Pulmonary artery endothelial cell (primary cell): ENCODE measurements at regions not wholly inside any gene's neighbourhood (a gene's known extent, or its start where the extent isn't known, plus 50 kb on each side); places are given as distances from the start of the nearest gene placed in this dataset.

ENCODE experiments used
- DNase-seq: peaks from one replicate; pipeline ENCODE4 v3.0.0-alpha.2; 2011; ENCODE audit warnings: low read depth, low spot score

- no peak for DNase-seq
Measured at GRCh38 chr1:82614090-82614489, 813.4 kb downstream of the ADGRL2 start.

- no peak for DNase-seq
Measured at GRCh38 chr1:82612986-82613385, 812.3 kb downstream of the ADGRL2 start.

GRCh38 chr1:82606546-82606945 lies 805.8 kb downstream of the ADGRL2 start:
- no peak for DNase-seq

GRCh38 chr1:82604524-82604923 lies 803.8 kb downstream of the ADGRL2 start:
- DNase-seq = no peak

DNA sequence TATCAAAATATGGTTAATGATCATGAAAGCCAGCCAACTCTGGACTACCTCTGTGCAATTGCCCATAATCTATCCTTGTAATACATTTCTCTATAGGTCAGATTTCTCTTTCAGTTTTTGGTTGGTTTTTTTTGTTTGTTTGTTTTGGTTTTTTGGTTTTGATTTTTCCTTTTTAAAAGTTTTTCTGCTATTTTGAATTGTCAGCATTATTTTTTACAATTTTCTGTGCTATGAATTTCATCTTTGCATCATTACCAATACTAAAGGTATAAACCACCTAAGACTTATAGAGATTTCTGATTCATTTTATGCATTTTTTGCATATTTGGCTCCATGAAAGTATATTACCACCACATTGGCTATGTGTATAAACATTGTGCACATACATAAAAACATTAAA lies 799.6 kb downstream of the ADGRL2 start:
- no peak for DNase-seq

- no peak for DNase-seq
Measured at GRCh38 chr1:82598812-82599211, 798.1 kb downstream of the ADGRL2 start.

GRCh38 chr1:82598337-82598736 lies 797.6 kb downstream of the ADGRL2 start:
- DNase-seq = no peak

DNA sequence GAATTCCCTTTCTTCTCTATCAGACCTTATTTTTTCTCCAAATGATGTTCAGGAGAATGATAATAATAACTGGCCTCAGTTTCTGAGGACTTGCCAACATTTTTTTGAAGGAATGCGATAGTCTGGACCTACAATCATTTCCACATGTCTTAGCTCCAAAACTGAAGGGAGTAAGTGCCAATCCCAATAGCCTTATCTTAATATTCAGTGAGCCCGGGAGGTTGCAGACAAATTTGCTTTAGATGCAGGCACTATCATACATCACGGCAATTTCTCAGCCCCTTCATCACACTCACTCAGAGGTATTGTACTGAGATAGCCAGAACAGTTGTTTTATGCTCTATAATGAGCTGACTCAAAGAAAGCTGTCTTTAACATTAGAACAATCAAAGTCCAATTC lies 796.9 kb downstream of the ADGRL2 start:
- no peak for DNase-seq

- no peak for DNase-seq
Measured at GRCh38 chr1:82597141-82597540, 796.4 kb downstream of the ADGRL2 start.

- DNase-seq = no peak
Measured at GRCh38 chr1:82593561-82593960, 792.8 kb downstream of the ADGRL2 start.

GRCh38 chr1:82589588-82589987 lies 788.9 kb downstream of the ADGRL2 start:
- no peak for DNase-seq

DNA sequence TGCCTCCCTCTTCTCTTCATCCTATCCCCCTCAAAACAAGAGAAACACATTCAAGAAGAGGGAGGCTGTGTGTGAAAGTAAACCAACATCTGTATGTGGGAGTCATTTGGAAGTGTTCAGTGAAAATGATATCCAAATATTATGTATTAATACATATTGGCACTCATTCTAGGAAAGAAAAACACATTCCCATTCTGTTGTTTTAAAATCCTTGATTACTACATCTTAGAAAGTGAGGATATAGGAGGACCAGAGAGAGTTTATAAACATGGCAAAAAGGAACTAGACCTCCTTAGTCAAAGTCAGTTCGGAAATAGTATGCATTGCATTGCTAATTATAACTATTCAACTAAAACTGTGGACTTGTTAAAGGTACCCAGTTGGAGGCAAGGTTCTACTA lies 786.6 kb downstream of the ADGRL2 start:
- DNase-seq = no peak

GRCh38 chr1:82586473-82586872 lies 785.7 kb downstream of the ADGRL2 start:
- DNase-seq = no peak

- no peak for DNase-seq
Measured at GRCh38 chr1:82582347-82582746, 781.6 kb downstream of the ADGRL2 start.

DNA sequence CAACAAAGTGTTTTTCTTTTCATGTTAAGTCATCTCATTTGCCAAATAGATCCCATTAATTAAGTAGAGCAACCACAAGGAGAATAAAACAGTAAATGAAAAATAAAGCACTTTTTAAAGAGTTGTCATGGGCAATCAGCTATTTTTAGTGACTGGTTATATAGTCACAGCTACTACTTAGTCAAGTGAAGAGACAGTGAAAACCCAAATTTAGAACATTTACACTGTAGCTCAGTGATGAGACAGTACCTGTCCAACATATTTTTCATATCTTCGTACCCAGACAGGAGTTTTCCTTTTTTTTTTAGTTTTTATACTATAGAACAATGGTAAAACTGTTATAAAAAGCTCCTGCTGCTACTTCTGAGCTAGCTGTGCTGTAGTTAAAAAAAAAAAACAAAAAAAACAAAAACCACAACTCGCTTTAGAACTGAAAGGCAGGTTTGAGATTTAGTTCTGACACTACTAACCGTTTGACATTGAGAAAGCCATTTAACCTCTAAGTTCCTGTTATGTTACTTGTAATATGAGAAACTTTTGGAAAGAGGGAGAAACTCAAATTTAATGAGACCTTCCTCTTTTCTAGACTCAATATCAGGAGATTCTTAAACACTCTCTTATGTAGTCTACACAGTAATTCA lies 777.5 kb downstream of the ADGRL2 start:
- DNase-seq = no peak

DNA sequence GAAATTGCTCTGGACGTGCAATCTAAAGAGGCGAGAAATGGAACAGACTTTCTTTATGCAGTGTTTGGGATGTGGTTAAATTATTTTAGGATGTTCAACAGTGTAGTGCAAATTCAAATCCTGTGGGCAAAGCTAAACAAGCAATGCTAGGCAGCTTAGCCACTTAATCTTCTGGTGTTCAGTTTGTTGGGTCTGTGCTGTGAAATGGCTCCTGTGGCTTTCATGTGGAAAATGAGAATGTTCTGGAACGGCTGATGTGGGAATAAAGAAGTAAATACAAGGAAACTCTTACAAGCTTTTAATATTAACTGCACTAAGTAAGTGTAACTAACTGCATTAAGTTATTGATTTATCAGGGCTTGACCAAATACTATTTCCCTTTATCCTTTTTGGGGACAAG lies 766.6 kb downstream of the ADGRL2 start:
- no peak for DNase-seq

DNA sequence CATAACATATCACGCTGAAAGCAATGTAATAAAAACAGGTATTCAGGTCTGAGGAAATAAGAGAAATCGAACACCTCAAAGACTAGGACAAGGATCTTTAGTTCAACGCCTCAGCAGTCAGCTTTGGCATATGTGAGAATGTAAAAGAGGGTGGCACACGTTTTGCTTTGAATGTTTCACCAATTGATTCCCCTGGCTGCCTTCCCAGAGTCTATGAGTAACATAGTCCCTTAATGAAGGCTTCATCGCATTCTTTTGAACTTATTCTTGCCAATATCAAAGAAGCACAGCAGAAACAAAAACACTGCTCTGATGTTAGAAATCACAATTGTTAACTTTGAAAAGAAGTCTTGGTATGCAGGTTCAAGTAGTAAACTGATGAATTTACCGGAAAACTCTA lies 764.8 kb downstream of the ADGRL2 start:
- peak; percentile 78 for DNase-seq

GRCh38 chr1:82565146-82565545 lies 764.4 kb downstream of the ADGRL2 start:
- peak; percentile 37 for DNase-seq

DNA sequence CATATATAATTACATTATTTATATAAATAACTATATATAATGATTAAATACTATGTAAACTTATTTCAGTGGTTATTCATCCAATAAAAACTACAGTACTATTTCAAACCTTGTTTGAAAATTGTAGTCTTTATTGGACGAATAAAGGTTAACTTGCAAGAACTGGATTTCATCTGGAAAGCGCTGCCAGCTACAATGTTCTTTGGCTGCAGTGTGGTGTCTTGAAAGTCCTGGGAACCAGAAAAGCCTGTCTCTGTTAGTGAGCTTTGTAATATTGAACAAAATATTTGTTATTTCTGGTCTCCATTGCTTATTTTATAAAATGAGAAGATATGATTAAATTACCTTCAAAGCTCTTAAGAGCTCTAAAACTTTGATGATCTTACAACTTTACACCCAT lies 763.6 kb downstream of the ADGRL2 start:
- DNase-seq = no peak

DNA sequence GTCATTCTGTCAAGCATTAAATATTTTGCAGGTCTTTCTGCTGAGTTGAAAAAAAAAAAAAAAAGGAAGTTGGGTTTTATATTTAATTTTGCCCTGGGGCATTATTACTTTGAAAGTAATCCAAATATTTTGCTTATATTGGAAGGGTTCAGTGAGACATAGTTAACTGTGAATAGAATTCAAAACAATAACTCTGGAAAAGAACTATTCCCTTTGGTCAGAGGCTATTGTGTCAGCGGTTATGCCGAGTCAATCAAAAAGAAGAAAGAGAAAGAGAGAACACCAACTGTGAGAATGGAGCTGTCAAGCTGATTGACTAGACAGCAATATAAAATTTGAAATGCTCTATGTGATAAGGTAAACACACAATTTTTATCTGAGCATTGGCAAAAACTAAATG lies 761.7 kb downstream of the ADGRL2 start:
- peak; percentile 22 for DNase-seq

- no peak for DNase-seq
Measured at GRCh38 chr1:82560566-82560965, 759.8 kb downstream of the ADGRL2 start.

DNA sequence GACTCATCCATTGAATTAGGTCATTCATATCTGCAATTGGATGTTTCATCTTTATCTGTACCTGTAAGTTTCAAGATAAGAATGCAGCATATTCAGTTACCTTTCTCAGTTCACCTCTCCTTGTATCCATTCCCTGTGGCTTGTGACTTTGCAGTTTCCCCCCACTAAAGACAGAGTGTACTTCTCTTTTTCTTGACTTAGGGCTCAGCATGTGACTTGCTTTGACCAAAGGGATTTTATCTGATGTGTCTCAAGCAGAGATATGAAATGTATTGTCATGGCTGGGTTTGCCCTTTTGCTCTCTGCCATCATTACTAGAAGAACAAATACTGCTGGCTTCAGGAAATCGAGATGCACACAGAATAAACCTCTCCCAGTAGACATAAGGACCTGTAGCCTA lies 754.8 kb downstream of the ADGRL2 start:
- DNase-seq = no peak

DNA sequence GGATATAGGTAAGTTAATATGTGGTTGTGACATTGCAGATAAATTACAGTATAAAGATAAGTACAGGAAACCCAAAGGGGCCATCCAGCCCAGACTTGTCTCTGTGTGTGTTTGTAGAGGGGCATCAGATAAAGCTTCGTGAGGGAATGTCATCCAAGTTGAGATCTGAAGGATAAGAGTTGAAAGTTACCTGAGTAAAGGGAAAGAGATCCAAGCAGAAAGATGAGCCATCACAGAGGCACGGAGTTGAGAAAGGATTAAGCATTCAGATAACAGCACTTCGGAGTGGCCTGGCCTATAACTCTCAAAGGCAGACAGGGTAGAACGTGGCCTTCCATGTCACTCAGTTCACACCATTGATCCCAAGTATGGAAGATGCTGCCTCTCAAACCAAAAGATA lies 749.1 kb downstream of the ADGRL2 start:
- no peak for DNase-seq

DNA sequence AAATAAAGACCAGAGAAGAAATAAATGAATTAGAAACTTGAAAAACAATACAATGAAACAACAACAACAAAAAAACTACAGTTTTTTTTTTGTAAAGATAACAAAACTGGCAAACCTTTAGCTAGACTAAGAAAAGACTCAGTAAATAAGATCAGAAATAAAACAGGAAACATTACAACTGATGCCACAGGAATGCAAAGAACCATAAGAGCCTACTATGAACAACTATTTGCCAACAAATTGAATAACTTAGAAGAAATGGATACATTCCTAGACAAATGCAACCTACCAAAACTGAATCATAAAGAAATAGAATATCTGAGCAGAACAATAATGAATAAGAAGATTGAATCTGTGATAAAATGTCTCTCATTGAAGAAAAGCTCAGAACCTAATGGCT lies 742.0 kb downstream of the ADGRL2 start:
- no peak for DNase-seq
